K562 (cell line): ENCODE measurements at regions not wholly inside any gene's neighbourhood (a gene's known extent, or its start where the extent isn't known, plus 50 kb on each side); places are given as distances from the start of the nearest gene placed in this dataset.
"Not testable (repeated sequence)": the region's sequence is repeated elsewhere in the genome, so short reads cannot be mapped to it uniquely, and the experiment has no call there.

ENCODE experiments used
- NKRF ChIP-seq: fragments of 450-650 bp; IDR thresholded peaks from 2 replicates; pipeline ENCODE4 v1.6.1; 2016; ENCODE audit warnings: borderline replicate concordance
- NR3C1 ChIP-seq: sonication (generic); formaldehyde crosslinking; IDR thresholded peaks from 2 replicates; pipeline ENCODE4 v1.8.1; 2022; ENCODE audit warnings: missing genetic modification reagents
- POLR2A ChIP-seq: fragments of 450-650 bp; conservative IDR thresholded peaks from 2 replicates; pipeline ENCODE4 v1.6.1; 2016
- USF2 ChIP-seq: sonication (generic); formaldehyde crosslinking; IDR thresholded peaks from 2 replicates; pipeline ENCODE4 v1.5.0; 2020; ENCODE audit warnings: missing genetic modification reagents
- XRCC4 ChIP-seq: IDR thresholded peaks from one replicate; pipeline ENCODE4 v1.6.1; 2011; ENCODE audit not compliant: insufficient read depth, insufficient read length; ENCODE audit errors: extremely low read depth
- ZNF717 ChIP-seq: fragments of 250-450 bp; sonication (Bioruptor Pico); IDR thresholded peaks from 2 replicates; pipeline ENCODE4 v1.5.0; 2021
- TF ChIP-seq, protein P1 (sequence below), 2 experiments: fragments of 450-650 bp; formaldehyde crosslinking in 1 of 2; IDR thresholded peaks; 2 replicates each; pipeline versions ENCODE4 v1.4.0 to v1.6.1; 2014 to 2020; ENCODE audit warnings: mild to moderate bottlenecking in 2 of 2, borderline replicate concordance in 1 of 2, low read depth in 1 of 2
- TF ChIP-seq, protein P2 (sequence below): sonication (generic); formaldehyde crosslinking; IDR thresholded peaks from 2 replicates; pipeline ENCODE4 v1.4.0; 2020; ENCODE audit warnings: mild to moderate bottlenecking, missing genetic modification reagents

GRCh38 chr10:9957876-9958275 is 1059.8 kb upstream of the CELF2 start:
- TF ChIP-seq NR3C1 (CRISPR knock-in tag); ZNF717 (CRISPR knock-in tag); NKRF; USF2 (CRISPR knock-in tag); POLR2A; XRCC4: not testable (repeated sequence)
- TF ChIP-seq, protein P1, sequence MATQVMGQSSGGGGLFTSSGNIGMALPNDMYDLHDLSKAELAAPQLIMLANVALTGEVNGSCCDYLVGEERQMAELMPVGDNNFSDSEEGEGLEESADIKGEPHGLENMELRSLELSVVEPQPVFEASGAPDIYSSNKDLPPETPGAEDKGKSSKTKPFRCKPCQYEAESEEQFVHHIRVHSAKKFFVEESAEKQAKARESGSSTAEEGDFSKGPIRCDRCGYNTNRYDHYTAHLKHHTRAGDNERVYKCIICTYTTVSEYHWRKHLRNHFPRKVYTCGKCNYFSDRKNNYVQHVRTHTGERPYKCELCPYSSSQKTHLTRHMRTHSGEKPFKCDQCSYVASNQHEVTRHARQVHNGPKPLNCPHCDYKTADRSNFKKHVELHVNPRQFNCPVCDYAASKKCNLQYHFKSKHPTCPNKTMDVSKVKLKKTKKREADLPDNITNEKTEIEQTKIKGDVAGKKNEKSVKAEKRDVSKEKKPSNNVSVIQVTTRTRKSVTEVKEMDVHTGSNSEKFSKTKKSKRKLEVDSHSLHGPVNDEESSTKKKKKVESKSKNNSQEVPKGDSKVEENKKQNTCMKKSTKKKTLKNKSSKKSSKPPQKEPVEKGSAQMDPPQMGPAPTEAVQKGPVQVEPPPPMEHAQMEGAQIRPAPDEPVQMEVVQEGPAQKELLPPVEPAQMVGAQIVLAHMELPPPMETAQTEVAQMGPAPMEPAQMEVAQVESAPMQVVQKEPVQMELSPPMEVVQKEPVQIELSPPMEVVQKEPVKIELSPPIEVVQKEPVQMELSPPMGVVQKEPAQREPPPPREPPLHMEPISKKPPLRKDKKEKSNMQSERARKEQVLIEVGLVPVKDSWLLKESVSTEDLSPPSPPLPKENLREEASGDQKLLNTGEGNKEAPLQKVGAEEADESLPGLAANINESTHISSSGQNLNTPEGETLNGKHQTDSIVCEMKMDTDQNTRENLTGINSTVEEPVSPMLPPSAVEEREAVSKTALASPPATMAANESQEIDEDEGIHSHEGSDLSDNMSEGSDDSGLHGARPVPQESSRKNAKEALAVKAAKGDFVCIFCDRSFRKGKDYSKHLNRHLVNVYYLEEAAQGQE (IDR thresholded peaks at IDR 0.05; ENCODE audit: borderline replicate concordance), result not testable (repeated sequence)
- TF ChIP-seq, protein P1 (CRISPR knock-in tag; IDR thresholded peaks at IDR 0.05; ENCODE audit: low read depth), result not testable (repeated sequence)
- TF ChIP-seq, protein P2, sequence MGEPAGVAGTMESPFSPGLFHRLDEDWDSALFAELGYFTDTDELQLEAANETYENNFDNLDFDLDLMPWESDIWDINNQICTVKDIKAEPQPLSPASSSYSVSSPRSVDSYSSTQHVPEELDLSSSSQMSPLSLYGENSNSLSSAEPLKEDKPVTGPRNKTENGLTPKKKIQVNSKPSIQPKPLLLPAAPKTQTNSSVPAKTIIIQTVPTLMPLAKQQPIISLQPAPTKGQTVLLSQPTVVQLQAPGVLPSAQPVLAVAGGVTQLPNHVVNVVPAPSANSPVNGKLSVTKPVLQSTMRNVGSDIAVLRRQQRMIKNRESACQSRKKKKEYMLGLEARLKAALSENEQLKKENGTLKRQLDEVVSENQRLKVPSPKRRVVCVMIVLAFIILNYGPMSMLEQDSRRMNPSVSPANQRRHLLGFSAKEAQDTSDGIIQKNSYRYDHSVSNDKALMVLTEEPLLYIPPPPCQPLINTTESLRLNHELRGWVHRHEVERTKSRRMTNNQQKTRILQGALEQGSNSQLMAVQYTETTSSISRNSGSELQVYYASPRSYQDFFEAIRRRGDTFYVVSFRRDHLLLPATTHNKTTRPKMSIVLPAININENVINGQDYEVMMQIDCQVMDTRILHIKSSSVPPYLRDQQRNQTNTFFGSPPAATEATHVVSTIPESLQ, result not testable (repeated sequence)
